ENCODE measurements at regions not wholly inside any gene's neighbourhood (a gene's known extent, or its start where the extent isn't known, plus 50 kb on each side); places are given as distances from the start of the nearest gene placed in this dataset.
A peak's percentile ranks its signal among the peaks of the same experiment; 100 is the strongest.

GRCh38 chr3:56923526-56924224, 121.9 kb upstream of the ARHGEF3 start:
- no peak for DNase-seq

- no peak for DNase-seq
Observed at GRCh38 chr3:56921573-56922453, 120.1 kb upstream of the ARHGEF3 start.

- no peak for DNase-seq
Observed at GRCh38 chr3:56919797-56920195, 118.0 kb upstream of the ARHGEF3 start.

- DNase-seq = no peak
Observed at GRCh38 chr3:56919137-56919796, 117.5 kb upstream of the ARHGEF3 start.

GRCh38 chr3:56918111-56918568, 116.4 kb upstream of the ARHGEF3 start:
- DNase-seq = no peak

GRCh38 chr3:56917361-56918110, 115.8 kb upstream of the ARHGEF3 start:
- peak; percentile 13 for DNase-seq

- DNase-seq = no peak
Observed at GRCh38 chr3:56916716-56917360, 115.1 kb upstream of the ARHGEF3 start.

GRCh38 chr3:56915966-56916586, 114.3 kb upstream of the ARHGEF3 start:
- DNase-seq = no peak

- DNase-seq = no peak
Observed at GRCh38 chr3:56914646-56915045, 112.9 kb upstream of the ARHGEF3 start.

- DNase-seq = no peak
Observed at GRCh38 chr3:56911363-56911762, 109.6 kb upstream of the ARHGEF3 start.

GRCh38 chr3:56909349-56909748, 107.6 kb upstream of the ARHGEF3 start:
- DNase-seq = no peak

- DNase-seq = no peak
Observed at GRCh38 chr3:56908004-56908403, 106.3 kb upstream of the ARHGEF3 start.

- DNase-seq = no peak
Observed at GRCh38 chr3:56904552-56905215, 102.9 kb upstream of the ARHGEF3 start.

GRCh38 chr3:56903231-56903782, 101.6 kb upstream of the ARHGEF3 start:
- no peak for DNase-seq

- DNase-seq = no peak
Observed at GRCh38 chr3:56902468-56903160, 100.9 kb upstream of the ARHGEF3 start.

- DNase-seq = no peak
Observed at GRCh38 chr3:56900801-56901200, 99.1 kb upstream of the ARHGEF3 start.

- DNase-seq = no peak
Observed at GRCh38 chr3:56899851-56900250, 98.1 kb upstream of the ARHGEF3 start.

- DNase-seq = no peak
Observed at GRCh38 chr3:56899078-56899477, 97.3 kb upstream of the ARHGEF3 start.

- no peak for DNase-seq
Observed at GRCh38 chr3:56896357-56896756, 94.6 kb upstream of the ARHGEF3 start.

GRCh38 chr3:56894881-56895431, 93.2 kb upstream of the ARHGEF3 start:
- no peak for DNase-seq
